ENCODE measurements at regions not wholly inside any gene's neighbourhood (a gene's known extent, or its start where the extent isn't known, plus 50 kb on each side); places are given as distances from the start of the nearest gene placed in this dataset.

DNA sequence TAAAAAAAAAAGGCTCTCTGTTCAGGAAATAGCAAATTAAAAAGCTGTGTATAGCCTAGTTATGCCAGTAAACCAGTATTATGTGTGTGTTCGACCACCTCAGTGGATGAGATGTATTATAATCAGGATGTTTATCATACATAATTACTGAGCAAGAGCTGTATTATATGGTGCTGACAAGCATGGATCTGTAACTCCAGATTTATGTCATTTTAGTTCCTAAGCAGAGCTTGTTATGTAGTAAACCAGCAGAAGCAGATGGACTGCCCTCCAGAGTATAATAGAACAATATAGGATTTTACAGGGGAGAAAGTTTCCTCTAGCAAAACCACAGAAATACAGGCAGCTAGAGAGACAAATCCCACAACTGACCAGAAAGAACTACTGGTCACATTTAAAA, 627.4 kb upstream of the EPHA5 start:
- TF ChIP-seq, protein P1, sequence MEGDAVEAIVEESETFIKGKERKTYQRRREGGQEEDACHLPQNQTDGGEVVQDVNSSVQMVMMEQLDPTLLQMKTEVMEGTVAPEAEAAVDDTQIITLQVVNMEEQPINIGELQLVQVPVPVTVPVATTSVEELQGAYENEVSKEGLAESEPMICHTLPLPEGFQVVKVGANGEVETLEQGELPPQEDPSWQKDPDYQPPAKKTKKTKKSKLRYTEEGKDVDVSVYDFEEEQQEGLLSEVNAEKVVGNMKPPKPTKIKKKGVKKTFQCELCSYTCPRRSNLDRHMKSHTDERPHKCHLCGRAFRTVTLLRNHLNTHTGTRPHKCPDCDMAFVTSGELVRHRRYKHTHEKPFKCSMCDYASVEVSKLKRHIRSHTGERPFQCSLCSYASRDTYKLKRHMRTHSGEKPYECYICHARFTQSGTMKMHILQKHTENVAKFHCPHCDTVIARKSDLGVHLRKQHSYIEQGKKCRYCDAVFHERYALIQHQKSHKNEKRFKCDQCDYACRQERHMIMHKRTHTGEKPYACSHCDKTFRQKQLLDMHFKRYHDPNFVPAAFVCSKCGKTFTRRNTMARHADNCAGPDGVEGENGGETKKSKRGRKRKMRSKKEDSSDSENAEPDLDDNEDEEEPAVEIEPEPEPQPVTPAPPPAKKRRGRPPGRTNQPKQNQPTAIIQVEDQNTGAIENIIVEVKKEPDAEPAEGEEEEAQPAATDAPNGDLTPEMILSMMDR (IDR thresholded peaks at IDR 0.05) = no peak
- TF ChIP-seq POLR2AphosphoS5 (IDR thresholded peaks at IDR 0.05; ENCODE audit: low read depth, low read length) = no peak
- TF ChIP-seq, protein P2, sequence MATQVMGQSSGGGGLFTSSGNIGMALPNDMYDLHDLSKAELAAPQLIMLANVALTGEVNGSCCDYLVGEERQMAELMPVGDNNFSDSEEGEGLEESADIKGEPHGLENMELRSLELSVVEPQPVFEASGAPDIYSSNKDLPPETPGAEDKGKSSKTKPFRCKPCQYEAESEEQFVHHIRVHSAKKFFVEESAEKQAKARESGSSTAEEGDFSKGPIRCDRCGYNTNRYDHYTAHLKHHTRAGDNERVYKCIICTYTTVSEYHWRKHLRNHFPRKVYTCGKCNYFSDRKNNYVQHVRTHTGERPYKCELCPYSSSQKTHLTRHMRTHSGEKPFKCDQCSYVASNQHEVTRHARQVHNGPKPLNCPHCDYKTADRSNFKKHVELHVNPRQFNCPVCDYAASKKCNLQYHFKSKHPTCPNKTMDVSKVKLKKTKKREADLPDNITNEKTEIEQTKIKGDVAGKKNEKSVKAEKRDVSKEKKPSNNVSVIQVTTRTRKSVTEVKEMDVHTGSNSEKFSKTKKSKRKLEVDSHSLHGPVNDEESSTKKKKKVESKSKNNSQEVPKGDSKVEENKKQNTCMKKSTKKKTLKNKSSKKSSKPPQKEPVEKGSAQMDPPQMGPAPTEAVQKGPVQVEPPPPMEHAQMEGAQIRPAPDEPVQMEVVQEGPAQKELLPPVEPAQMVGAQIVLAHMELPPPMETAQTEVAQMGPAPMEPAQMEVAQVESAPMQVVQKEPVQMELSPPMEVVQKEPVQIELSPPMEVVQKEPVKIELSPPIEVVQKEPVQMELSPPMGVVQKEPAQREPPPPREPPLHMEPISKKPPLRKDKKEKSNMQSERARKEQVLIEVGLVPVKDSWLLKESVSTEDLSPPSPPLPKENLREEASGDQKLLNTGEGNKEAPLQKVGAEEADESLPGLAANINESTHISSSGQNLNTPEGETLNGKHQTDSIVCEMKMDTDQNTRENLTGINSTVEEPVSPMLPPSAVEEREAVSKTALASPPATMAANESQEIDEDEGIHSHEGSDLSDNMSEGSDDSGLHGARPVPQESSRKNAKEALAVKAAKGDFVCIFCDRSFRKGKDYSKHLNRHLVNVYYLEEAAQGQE (IDR thresholded peaks at IDR 0.05; ENCODE audit: insufficient read depth in 1 of 2, low read depth in 2 of 2, low read length in 1 of 2) = no peak

Measured in Panc1 (cell line).